HEK293T (cell line): ENCODE measurements at regions not wholly inside any gene's neighbourhood (a gene's known extent, or its start where the extent isn't known, plus 50 kb on each side); places are given as distances from the start of the nearest gene placed in this dataset.

ENCODE experiments used
- CTCF ChIA-PET: fragments of 350-600 bp; formaldehyde crosslinking; extraction: SDS; loops from one replicate; lab custom pipeline; 2021; ENCODE audit warnings: antibody characterized with exemption, inconsistent platforms; lab: Yijun Ruan, JAX
- POLR2A ChIA-PET: fragments of 350-600 bp; formaldehyde crosslinking; extraction: SDS; loops from one replicate; lab custom pipeline; 2020; ENCODE audit warnings: antibody characterized with exemption, inconsistent platforms; lab: Yijun Ruan, JAX
- DNase-seq: peaks from one replicate; pipeline ENCODE4 v3.0.0; 2012; ENCODE audit warnings: mixed read lengths; ENCODE audit errors: extremely low spot score
- ARNT ChIP-seq: fragments of 450-650 bp; IDR thresholded peaks from 2 replicates; pipeline ENCODE4 v1.6.1; 2017; ENCODE audit warnings: mild to moderate bottlenecking
- BHLHE40 ChIP-seq: fragments of 450-650 bp; IDR thresholded peaks from 2 replicates; pipeline ENCODE4 v1.6.1; 2016; ENCODE audit warnings: mild to moderate bottlenecking, moderate library complexity, borderline replicate concordance
- CTBP1 ChIP-seq: fragments of 450-650 bp; IDR thresholded peaks from 2 replicates; pipeline ENCODE4 v1.6.1; 2016; ENCODE audit warnings: borderline replicate concordance
- ELF4 ChIP-seq: fragments of 450-650 bp; IDR thresholded peaks from 2 replicates; pipeline ENCODE4 v1.6.1; 2017; ENCODE audit warnings: antibody characterized with exemption
- FOXA1 ChIP-seq: fragments of 450-650 bp; IDR thresholded peaks from 2 replicates; pipeline ENCODE4 v1.6.1; 2016; ENCODE audit warnings: mild to moderate bottlenecking
- FOXK2 ChIP-seq: fragments of 450-650 bp; IDR thresholded peaks from 2 replicates; pipeline ENCODE4 v1.6.1; 2016; ENCODE audit warnings: mild to moderate bottlenecking
- FOXM1 ChIP-seq: fragments of 450-650 bp; IDR thresholded peaks from 2 replicates; pipeline ENCODE4 v1.6.1; 2017; ENCODE audit warnings: mild to moderate bottlenecking, borderline replicate concordance
- HDGF ChIP-seq: fragments of 450-650 bp; IDR thresholded peaks from 2 replicates; pipeline ENCODE4 v1.6.1; 2017; ENCODE audit warnings: antibody characterized with exemption, borderline replicate concordance
- L3MBTL2 ChIP-seq: fragments of 450-650 bp; conservative IDR thresholded peaks from 2 replicates; pipeline ENCODE4 v1.6.1; 2016; ENCODE audit warnings: mild to moderate bottlenecking
- LEF1 ChIP-seq: fragments of 450-650 bp; IDR thresholded peaks from 2 replicates; pipeline ENCODE4 v1.6.1; 2017; ENCODE audit warnings: mild to moderate bottlenecking, borderline replicate concordance
- NFRKB ChIP-seq: fragments of 450-650 bp; IDR thresholded peaks from 2 replicates; pipeline ENCODE4 v1.6.1; 2016; ENCODE audit warnings: mild to moderate bottlenecking, moderate library complexity
- SP1 ChIP-seq: fragments of 450-650 bp; IDR thresholded peaks from 2 replicates; pipeline ENCODE4 v1.6.1; 2017
- SUZ12 ChIP-seq: fragments of 450-650 bp; IDR thresholded peaks from 2 replicates; pipeline ENCODE4 v1.6.1; 2016; ENCODE audit warnings: mild to moderate bottlenecking
- TARDBP ChIP-seq: fragments of 450-650 bp; IDR thresholded peaks from 2 replicates; pipeline ENCODE4 v1.6.1; 2016
- ZNF384 ChIP-seq: fragments of 450-650 bp; IDR thresholded peaks from 2 replicates; pipeline ENCODE4 v1.6.1; 2016
- TF ChIP-seq, protein P1 (sequence below): fragments of 450-650 bp; IDR thresholded peaks from 2 replicates; pipeline ENCODE4 v1.6.1; 2016

DNA sequence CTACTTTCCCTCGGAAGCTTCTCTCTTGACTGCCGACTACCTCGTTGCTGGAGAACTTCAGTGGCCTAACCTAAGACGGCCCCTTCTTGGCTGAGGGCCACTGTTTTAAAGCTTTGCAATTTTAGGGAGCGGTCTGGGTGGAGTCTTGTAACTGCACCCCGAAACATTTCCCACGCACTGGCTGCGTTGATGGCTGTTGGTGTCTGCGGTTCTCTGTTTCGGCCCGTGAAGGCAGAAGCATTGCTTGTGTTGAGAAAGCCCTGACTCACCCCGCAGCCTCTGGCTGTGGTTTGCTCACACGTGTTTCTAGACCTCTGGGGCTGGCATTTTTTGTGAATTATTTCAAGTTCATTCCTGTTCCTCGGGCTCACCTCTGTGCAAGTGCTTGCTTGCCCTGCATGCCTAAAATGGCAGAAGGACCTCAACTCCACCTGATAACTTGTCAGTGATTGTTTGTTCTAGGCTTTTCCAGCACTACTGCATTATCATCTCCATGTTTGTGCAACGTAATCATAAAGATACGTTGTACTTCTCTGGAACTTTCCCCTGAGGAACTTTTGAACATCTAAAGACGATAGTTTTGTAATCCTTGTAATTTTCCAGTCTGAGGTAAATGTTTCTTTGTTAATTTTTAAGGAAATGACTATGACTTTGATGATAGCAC lies 94.2 kb upstream of the DLX2 start:
- CTCF ChIA-PET = no interaction called here

DNA sequence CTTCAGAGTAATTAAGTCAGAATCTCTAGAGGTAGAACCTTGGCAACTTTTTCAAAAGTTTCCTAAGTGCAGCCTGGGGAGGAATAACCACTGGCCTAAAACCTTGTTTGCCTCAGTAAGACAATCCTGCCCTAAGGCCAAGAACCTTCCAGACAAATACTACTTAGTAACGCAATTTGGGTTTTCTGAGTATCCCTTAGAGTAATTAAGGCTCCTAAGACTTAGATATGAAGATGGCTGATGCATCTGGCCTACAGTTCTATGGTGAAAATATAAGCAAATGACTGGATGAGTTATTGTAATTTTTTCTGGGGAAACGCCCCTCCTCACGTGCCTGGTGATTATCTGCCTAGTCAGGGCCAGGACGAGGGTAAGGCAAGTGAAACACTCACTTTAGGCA lies 95.7 kb upstream of the DLX2 start:
- no peak for DNase-seq
- ChIA-PET POLR2A (no interaction called here), CTCF (no interaction called here)
- TF ChIP-seq ZNF384 = no peak
- TF ChIP-seq SP1 = no peak
- no peak for TF ChIP-seq FOXM1
- TF ChIP-seq LEF1 = no peak

More for the DNA sequence above, 94.2 kb upstream of the DLX2 start:
- no peak for DNase-seq
- TF ChIP-seq ZNF384 (no peak), NFRKB (no peak), FOXM1 (no peak), SUZ12 (no peak), BHLHE40 (no peak), ELF4 (no peak), CTBP1 (no peak), TARDBP (no peak), FOXA1 (no peak)
- POLR2A ChIA-PET = no interaction called here

DNA sequence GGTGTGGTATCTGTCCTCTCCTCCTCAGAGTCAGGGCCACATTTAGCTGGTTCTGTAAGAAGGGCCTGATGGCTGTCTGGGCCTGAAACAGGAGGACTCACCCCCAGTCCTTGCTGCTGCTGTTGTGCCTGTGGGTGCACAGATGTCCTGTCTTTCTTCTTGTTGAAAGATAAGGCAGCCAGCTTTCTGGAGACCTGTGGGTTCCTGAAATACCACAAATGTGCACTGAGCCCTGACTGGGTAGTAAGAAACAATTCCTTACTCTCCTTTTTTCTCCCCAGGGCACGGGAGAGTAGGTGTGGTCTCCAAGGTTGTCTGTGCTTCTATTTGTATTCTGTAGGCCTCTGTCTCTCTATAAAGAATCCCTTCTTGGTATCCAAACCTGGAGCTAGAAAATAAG lies 96.2 kb upstream of the DLX2 start:
- no peak for TF ChIP-seq CTBP1
- TF ChIP-seq, protein P1, sequence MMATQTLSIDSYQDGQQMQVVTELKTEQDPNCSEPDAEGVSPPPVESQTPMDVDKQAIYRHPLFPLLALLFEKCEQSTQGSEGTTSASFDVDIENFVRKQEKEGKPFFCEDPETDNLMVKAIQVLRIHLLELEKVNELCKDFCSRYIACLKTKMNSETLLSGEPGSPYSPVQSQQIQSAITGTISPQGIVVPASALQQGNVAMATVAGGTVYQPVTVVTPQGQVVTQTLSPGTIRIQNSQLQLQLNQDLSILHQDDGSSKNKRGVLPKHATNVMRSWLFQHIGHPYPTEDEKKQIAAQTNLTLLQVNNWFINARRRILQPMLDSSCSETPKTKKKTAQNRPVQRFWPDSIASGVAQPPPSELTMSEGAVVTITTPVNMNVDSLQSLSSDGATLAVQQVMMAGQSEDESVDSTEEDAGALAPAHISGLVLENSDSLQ = no peak
- no peak for TF ChIP-seq SP1
- no peak for TF ChIP-seq ARNT
- TF ChIP-seq NFRKB = no peak
- TF ChIP-seq ZNF384 = no peak
- no peak for TF ChIP-seq FOXK2
- TF ChIP-seq LEF1 = no peak
- TF ChIP-seq FOXA1 = no peak
- TF ChIP-seq HDGF = no peak
- no peak for TF ChIP-seq SUZ12
- no peak for TF ChIP-seq FOXM1
- TF ChIP-seq ELF4 = no peak
- TF ChIP-seq TARDBP = no peak
- TF ChIP-seq L3MBTL2 = no peak
- no peak for TF ChIP-seq BHLHE40
- ChIA-PET CTCF (no interaction called here), POLR2A (no interaction called here)
- DNase-seq = no peak

DNA sequence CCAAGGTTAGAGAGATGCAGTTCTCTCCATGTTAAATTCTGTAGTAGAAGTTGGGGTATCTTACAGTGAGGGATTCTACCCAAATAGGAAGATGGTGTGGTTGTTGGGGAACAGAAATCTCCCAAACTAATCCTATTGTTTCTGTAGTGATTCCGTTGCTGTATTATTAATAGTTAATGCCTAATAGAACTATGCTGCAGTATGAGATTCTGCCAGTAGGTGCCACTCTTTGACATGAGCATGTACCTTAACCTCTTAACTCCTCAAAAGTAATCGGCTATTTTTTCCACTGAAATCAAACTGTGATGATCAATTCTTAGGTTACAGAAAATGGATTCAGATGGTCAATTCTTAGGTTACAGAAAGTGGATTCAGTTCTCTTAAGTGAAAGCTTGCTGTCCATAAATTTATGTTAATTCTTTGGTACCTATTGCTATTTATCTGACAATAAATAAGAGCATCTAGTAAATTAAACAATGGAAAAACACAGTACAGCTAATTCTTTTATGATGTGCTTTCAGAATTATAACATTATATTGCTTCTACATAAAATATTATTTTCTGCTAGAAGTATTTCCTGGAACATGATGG lies 97.9 kb upstream of the DLX2 start:
- ChIA-PET POLR2A (no interaction called here), CTCF (no interaction called here)
- TF ChIP-seq BHLHE40 = no peak
- no peak for TF ChIP-seq FOXM1
- TF ChIP-seq, protein P1 = no peak
- no peak for TF ChIP-seq FOXA1
- TF ChIP-seq ELF4 = no peak
- no peak for TF ChIP-seq FOXK2
- no peak for TF ChIP-seq HDGF
- TF ChIP-seq TARDBP = no peak
- no peak for TF ChIP-seq SUZ12
- TF ChIP-seq ZNF384 = no peak
- DNase-seq = no peak

DNA sequence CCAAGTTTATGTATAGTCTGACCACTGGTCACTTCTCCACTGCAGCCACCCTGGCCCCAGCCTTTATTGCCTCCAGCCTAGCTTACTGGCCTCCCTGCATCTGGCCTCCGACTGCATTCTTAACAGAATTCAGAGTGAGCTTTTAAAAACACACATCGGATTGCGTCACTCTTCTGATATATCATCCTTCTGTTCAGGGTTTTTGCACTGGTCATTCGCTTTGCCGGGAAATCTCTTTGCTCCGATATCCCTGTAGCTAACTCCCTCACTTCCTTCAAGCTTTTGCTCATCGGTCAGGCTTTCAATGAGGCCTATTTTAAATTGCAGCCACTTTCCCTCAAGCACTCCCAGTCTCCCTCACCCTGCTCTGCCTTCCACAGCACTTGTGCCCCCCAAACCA lies 101.6 kb upstream of the DLX2 start:
- CTCF ChIA-PET = no interaction called here
- TF ChIP-seq SUZ12 (no peak), HDGF (no peak), ZNF384 (no peak), LEF1 (no peak), FOXM1 (no peak), TARDBP (no peak)
- POLR2A ChIA-PET = no interaction called here
- DNase-seq = no peak

DNA sequence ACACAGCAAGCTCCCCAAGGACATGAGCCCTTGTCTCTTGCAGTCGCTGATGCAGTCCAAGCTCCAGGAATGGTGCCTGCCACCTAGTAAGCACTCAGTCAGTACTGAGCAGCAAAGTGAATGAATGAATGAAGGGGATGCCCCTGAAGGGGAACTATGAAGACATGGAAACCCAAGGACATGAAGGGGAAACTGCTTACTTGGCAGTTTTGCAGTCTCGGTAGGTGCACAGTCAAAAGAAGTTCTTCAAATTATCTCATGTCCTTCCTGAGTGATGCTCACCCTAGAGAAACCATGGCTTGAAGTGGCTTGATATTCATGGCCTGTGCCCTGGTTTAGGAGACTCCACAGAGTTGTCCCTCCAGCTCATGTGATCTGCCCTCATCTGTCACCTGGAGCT lies 102.1 kb upstream of the DLX2 start:
- ChIA-PET POLR2A (no interaction called here), CTCF (no interaction called here)
- DNase-seq = no peak
- TF ChIP-seq TARDBP (no peak), ZNF384 (no peak), FOXK2 (no peak), FOXA1 (no peak), NFRKB (no peak), FOXM1 (no peak), HDGF (no peak), BHLHE40 (no peak), ARNT (no peak), CTBP1 (no peak), LEF1 (no peak)
- TF ChIP-seq, protein P1 = no peak
